ENCODE measurements at regions not wholly inside any gene's neighbourhood (a gene's known extent, or its start where the extent isn't known, plus 50 kb on each side); places are given as distances from the start of the nearest gene placed in this dataset.

DNA sequence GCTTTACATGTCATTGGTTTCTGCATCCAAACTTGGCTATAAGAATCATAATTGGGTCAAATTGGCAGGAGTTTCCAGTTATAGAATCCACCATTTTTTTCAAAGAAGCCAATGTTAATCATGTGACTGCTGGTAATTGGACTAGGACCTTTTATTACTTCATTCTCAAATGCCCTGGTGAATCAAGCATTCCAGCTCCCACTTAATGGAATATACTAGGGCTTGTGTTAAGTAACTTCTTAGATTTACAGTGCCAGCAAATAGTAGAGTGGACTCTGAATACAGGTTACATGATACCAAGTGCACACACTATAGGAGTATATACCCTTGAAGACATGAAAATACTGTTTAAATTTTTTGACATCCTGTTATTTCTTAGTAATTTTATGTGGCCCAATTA, 96.7 kb downstream of the NUDT12 start:
- Histone ChIP-seq H3K27me3 (no peaks in the 10 kb centered on the region), H3K27ac (no peak overlapping the region), H3K4me1 (peaks cover 8% of the 10 kb centered on the region), H3K9me3 (no peaks in the 10 kb centered on the region), H3K36me3 (replicated peaks in 1 of 2; ENCODE audit: insufficient read depth in 1 of 2, low read depth in 2 of 2) (no peaks in the 10 kb centered on the region), H3K4me3 (no peak overlapping the region)
- DNase-seq = no peak
- intact Hi-C loops (cut with DNase I) = no loop called here
- TF ChIP-seq, protein P1, sequence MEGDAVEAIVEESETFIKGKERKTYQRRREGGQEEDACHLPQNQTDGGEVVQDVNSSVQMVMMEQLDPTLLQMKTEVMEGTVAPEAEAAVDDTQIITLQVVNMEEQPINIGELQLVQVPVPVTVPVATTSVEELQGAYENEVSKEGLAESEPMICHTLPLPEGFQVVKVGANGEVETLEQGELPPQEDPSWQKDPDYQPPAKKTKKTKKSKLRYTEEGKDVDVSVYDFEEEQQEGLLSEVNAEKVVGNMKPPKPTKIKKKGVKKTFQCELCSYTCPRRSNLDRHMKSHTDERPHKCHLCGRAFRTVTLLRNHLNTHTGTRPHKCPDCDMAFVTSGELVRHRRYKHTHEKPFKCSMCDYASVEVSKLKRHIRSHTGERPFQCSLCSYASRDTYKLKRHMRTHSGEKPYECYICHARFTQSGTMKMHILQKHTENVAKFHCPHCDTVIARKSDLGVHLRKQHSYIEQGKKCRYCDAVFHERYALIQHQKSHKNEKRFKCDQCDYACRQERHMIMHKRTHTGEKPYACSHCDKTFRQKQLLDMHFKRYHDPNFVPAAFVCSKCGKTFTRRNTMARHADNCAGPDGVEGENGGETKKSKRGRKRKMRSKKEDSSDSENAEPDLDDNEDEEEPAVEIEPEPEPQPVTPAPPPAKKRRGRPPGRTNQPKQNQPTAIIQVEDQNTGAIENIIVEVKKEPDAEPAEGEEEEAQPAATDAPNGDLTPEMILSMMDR (IDR thresholded peaks at IDR 0.05) = no peak
- no peak for TF ChIP-seq POLR2A (IDR thresholded peaks at IDR 0.05)
- ATAC-seq = no peak

DNA sequence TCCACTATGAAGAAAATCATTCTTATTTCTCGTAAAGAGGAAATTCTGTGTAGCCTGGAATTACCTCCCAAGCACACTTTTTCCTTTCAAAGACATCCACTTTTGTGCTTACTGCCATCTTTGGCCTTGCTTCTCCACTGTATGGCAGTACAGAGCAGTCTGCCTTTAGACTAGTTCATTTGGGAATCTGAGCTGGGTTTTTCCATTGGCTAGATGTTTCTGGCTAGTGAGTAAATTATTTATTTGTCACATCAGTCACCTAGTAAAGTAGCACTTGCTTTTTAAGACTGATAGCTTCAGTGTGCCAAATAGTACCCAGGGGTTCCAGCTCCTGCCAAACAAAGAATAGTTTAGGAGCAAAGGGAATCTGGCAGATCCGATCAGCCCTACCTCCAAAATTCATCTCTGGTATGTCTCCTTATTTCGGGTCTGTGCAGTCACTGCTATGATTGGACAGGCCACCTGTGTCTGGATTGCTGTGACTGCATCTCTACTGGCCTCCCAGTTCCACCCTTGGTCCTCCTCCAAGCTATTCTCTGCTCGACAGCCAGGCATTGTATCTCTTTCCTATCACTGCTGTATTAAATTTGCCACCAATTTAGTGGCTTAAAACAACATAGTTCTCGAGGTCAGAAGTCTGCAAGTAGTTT, 97.6 kb downstream of the NUDT12 start:
- H3K4me1 ChIP-seq = peaks cover 8% of the 10 kb centered on the region
- intact Hi-C loops (cut with DNase I) = no loop called here
- TF ChIP-seq POLR2A (IDR thresholded peaks at IDR 0.05) = no peak
- TF ChIP-seq, protein P1 (IDR thresholded peaks at IDR 0.05) = peak in 1 of 7 experiments; percentile 18
- DNase-seq (no peak), ATAC-seq (peak; percentile 53)
- no peaks in the 10 kb centered on the region for H3K27me3 ChIP-seq
- no peak overlapping the region for H3K4me3 ChIP-seq
- H3K27ac ChIP-seq = no peak overlapping the region
- 41 to 54% methylated on average over 5 of the region's 5 CpGs for WGBS, 2 donors
- H3K9me3 ChIP-seq = no peaks in the 10 kb centered on the region
- no peaks in the 10 kb centered on the region for H3K36me3 ChIP-seq (replicated peaks in 1 of 2; ENCODE audit: insufficient read depth in 1 of 2, low read depth in 2 of 2)

DNA sequence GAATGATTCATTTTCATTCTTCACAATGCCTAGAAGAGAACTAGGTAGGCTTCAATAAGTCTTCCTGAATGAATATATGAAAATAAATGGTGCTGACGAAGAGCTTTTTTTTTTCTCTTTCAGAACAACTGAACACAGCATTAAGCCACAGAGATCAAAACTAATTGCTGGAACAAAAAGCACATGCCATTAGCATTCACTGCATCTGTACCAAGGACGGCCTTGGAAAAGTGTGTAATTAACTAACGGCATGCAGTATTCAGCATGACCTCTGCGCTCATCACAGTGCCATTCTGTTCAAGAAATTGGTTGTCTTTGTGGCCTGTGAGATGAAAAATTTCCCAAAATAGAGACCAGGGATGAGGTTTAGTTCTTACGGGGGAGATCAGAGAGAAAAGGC, 99.3 kb downstream of the NUDT12 start:
- DNase-seq (no peak), ATAC-seq (no peak)
- Histone ChIP-seq H3K4me3 (no peak overlapping the region), H3K4me1 (peaks cover 8% of the 10 kb centered on the region), H3K27ac (no peak overlapping the region), H3K36me3 (replicated peaks in 1 of 2; ENCODE audit: insufficient read depth in 1 of 2, low read depth in 2 of 2) (no peaks in the 10 kb centered on the region), H3K9me3 (no peaks in the 10 kb centered on the region), H3K27me3 (no peaks in the 10 kb centered on the region)
- TF ChIP-seq POLR2A (IDR thresholded peaks at IDR 0.05) = no peak
- WGBS, 2 donors = 85 to 87% methylated on average over 5 of the region's 5 CpGs
- intact Hi-C loops (cut with DNase I) = no loop called here

DNA sequence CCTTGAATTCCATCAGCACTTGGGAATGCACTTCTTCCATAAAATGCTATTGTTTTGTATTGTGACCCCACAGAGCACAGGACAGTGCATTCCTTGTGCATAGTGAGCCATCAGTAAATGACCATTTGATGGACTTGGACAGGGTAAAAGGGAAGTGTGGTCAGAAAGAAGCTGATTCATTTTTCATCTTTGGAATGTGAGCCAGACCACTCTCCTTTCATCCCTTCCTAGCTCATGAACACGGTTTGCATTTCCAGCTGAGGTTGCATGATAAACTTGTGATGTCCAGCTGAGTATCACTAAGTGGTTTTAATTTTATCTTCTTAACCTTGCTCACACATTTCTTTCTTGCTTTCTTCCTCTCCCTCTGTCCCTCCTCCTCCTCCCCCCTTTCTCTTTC, 101.3 kb downstream of the NUDT12 start:
- Histone ChIP-seq H3K4me3 (no peak overlapping the region), H3K36me3 (replicated peaks in 1 of 2; ENCODE audit: insufficient read depth in 1 of 2, low read depth in 2 of 2) (no peaks in the 10 kb centered on the region), H3K27me3 (no peaks in the 10 kb centered on the region), H3K9me3 (no peaks in the 10 kb centered on the region), H3K4me1 (peaks cover 8% of the 10 kb centered on the region), H3K27ac (no peak overlapping the region)
- DNase-seq (no peak), ATAC-seq (no peak)
- WGBS, 2 donors = 17 to 32% methylated on average over 1 of the region's 1 CpG
- intact Hi-C loops (cut with DNase I) = no loop called here
- TF ChIP-seq POLR2A (IDR thresholded peaks at IDR 0.05) = no peak
- TF ChIP-seq, protein P1 (IDR thresholded peaks at IDR 0.05) = no peak

DNA sequence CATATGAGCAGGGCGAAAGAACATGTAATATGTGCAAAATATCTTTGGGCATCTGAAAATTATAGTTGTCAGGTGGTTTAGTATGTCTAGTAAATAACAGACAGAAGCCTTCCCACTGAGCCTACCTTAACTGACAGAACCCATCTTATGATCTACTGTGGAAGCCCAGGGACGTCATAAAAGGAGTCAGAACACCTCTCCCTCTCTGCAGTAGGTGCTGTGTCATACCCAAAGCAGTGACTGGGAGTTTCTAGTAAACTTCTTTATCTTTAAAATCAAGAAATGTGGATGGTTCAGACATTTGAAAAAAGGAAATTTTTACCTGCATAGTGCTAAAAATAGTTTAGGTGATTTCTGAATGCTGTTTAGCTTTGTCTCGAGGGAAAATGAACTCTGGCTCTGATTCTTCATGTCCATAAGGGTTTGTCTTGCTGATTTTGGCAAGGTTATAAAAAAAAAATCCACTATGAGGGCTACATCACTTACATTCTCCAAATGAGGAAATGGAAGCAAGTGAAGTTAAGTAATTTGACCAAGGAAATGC, 104.0 kb downstream of the NUDT12 start:
- intact Hi-C loops (cut with DNase I) = no loop called here
- 75 to 86% methylated on average over 3 of the region's 3 CpGs for WGBS, 2 donors
- no peak overlapping the region for H3K4me3 ChIP-seq

More for the DNA sequence above, 104.0 kb downstream of the NUDT12 start:
- ATAC-seq = no peak
- Histone ChIP-seq H3K9me3 (no peaks in the 10 kb centered on the region), H3K4me1 (no peaks in the 10 kb centered on the region), H3K36me3 (replicated peaks in 1 of 2; ENCODE audit: insufficient read depth in 1 of 2, low read depth in 2 of 2) (no peaks in the 10 kb centered on the region), H3K27ac (no peak overlapping the region), H3K27me3 (no peaks in the 10 kb centered on the region)
- no peak for DNase-seq
- TF ChIP-seq POLR2A (IDR thresholded peaks at IDR 0.05) = no peak
- TF ChIP-seq, protein P1 (IDR thresholded peaks at IDR 0.05) = no peak
